NCI-H2081 (cell line): ENCODE measurements at regions not wholly inside any gene's neighbourhood (a gene's known extent, or its start where the extent isn't known, plus 50 kb on each side); places are given as distances from the start of the nearest gene placed in this dataset.

Source experiments
- DNase-seq, 2 experiments: peaks; one replicate each; lab custom pipeline; 2025; lab: John Stamatoyannopoulos, UW

GRCh38 chr12:125434936-125435443, 369.8 kb downstream of the AACS start:
- no peak for DNase-seq

- no peak for DNase-seq
Observed at GRCh38 chr12:125435871-125436270, 370.6 kb downstream of the AACS start.

- no peak for DNase-seq
Observed at GRCh38 chr12:125436686-125437085, 371.5 kb downstream of the AACS start.

GRCh38 chr12:125440399-125440798, 375.2 kb downstream of the AACS start:
- DNase-seq = no peak

GRCh38 chr12:125443341-125443740, 378.1 kb downstream of the AACS start:
- no peak for DNase-seq

GRCh38 chr12:125451408-125451807, 386.2 kb downstream of the AACS start:
- DNase-seq = no peak

- DNase-seq = no peak
Observed at GRCh38 chr12:125453751-125454150, 388.5 kb downstream of the AACS start.

GRCh38 chr12:125454291-125454690, 389.1 kb downstream of the AACS start:
- DNase-seq = no peak

GRCh38 chr12:125454786-125455480, 389.7 kb downstream of the AACS start:
- no peak for DNase-seq

GRCh38 chr12:125455556-125455955, 390.3 kb downstream of the AACS start:
- DNase-seq = no peak

- DNase-seq = no peak
Observed at GRCh38 chr12:125458552-125459268, 393.5 kb downstream of the AACS start.

GRCh38 chr12:125461831-125462230, 396.6 kb downstream of the AACS start:
- DNase-seq = no peak

- no peak for DNase-seq
Observed at GRCh38 chr12:125463386-125463785, 398.2 kb downstream of the AACS start.

- no peak for DNase-seq
Observed at GRCh38 chr12:125467363-125467762, 402.1 kb downstream of the AACS start.

GRCh38 chr12:125469683-125470082, 404.4 kb downstream of the AACS start:
- no peak for DNase-seq

- no peak for DNase-seq
Observed at GRCh38 chr12:125470838-125471783, 405.9 kb downstream of the AACS start.

- no peak for DNase-seq
Observed at GRCh38 chr12:125473501-125473900, 408.3 kb downstream of the AACS start.

GRCh38 chr12:125487336-125487735, 422.1 kb downstream of the AACS start:
- DNase-seq = no peak

GRCh38 chr12:125491553-125491952, 426.3 kb downstream of the AACS start:
- no peak for DNase-seq

- no peak for DNase-seq
Observed at GRCh38 chr12:125492354-125493270, 427.4 kb downstream of the AACS start.

GRCh38 chr12:125493704-125494308, 428.6 kb downstream of the AACS start:
- no peak for DNase-seq
